Glomerular visceral epithelial cell (primary cell): ENCODE measurements at regions not wholly inside any gene's neighbourhood (a gene's known extent, or its start where the extent isn't known, plus 50 kb on each side); places are given as distances from the start of the nearest gene placed in this dataset.
A peak's percentile ranks its signal among the peaks of the same experiment; 100 is the strongest.

Experiments used
- DNase-seq: peaks from one replicate; pipeline ENCODE4 v3.0.0-alpha.2; 2016; ENCODE audit errors: extremely low spot score

- no peak for DNase-seq
Measured at GRCh38 chr7:121525155-121525819, 129.2 kb upstream of the FAM3C start.

- DNase-seq: no peak
Measured at GRCh38 chr7:121521711-121522400, 125.7 kb upstream of the FAM3C start.

- no peak for DNase-seq
Measured at GRCh38 chr7:121520911-121521310, 124.8 kb upstream of the FAM3C start.

GRCh38 chr7:121519548-121520521 lies 123.7 kb upstream of the FAM3C start:
- DNase-seq: no peak

DNA sequence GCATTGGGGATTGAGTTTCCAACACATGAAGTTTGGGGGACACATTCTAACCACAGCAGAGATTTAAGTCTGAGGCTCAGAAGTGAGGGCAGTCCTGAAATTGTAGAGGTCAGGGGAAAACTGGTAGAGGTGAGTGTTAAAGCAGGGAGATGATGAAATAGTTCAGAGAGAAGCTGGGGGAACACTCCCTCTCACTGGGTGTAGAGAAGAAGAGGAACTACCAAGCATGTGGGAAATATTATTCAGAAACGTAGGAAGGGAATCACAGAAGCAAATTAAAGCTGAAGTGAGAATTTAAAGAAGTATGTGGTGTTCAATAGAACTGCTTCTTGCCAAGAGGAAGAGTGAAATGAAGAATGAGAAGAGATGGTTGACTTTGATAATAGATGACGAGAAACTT lies 121.5 kb upstream of the FAM3C start:
- no peak for DNase-seq

DNA sequence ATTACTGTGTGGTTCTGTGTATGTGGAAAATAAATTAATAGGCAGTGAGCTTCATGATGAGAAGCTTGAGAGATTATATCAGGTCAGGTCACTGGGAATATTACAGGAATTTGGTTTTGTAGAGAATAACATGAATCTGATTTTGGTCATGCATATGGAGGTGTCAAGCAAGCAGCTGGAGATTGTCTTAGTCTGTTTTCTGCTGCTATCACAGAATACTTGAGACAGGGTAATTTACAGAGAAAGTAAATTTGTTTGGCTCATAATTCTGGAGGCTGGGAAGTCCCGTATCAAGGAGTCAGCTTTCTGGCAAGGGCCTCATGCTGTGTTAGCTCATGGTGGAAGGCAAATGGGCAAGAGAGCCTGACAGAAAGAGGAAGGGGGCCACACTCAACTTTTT lies 120.7 kb upstream of the FAM3C start:
- no peak for DNase-seq

DNA sequence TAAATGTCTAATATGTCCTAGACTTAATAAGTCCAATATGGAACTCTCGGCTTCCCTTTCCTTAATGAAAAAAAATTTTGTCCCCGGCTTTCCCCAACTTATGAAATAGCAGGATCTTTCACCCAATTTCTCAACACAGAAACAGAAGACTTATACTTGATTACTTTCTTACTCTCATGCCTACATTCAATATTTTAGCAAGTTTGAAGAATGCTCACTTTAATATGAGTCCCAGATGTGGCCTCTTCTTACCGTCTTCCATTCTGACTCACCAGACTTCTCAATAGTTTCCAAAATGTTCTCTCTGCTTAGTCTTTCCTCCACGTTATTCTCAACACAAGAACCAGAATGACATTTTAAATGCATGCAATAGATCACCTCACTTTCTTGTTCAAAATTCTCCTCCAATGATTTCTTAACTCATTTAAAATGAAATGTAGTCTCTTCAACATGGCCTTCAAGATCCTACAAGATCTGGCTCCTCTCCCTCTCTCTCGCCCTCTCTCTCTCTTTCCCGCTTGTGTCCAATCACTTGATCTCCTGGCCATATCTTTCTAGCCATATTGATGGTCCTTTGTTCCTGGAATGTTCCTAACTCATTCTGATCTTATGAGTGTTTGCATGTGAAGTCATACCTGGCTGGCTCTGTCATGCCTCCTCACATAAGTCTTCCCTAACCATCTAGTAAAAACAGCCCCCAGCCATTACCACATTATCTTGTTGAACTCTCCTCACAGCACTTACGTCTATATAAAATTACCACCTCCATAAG lies 119.7 kb upstream of the FAM3C start:
- no peak for DNase-seq

DNA sequence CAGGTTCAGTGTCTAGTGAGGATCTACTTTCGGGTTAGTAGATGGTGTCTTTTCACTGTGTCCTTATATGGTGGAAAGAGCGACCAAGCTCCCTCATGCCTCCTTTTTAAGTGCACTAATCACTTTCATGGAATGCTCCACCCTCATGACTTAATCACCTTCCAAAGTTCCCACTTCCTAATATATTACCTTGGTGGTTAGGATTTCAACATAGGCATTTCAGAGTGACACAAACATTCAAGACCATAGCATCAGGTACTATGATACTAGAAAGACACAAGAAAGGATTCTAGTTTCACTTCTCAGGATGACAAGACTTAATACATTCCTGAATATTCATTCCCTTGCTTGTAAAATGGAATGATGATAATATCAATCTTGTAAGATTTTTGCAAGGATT lies 119.1 kb upstream of the FAM3C start:
- DNase-seq: peak; percentile 20

DNA sequence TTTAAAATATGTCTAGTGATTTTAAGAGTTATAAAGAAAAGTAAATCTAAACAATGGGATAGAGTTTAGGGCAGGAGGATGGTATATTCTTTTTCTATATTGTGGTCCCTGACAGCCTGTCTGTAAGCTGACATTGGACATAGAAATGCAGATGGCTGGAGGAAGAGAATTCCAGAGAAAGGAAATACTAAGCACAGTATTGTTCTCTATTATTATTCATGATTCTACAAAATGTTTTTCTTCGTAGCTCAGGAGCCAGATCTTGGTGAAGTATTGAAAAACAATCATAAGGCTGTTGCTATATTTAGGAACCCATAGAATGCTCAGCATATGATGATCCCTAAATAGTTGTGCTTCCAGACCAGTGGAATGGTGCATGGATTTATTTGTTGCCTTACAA lies 117.0 kb upstream of the FAM3C start:
- no peak for DNase-seq

GRCh38 chr7:121510858-121511482 lies 114.9 kb upstream of the FAM3C start:
- DNase-seq: no peak

GRCh38 chr7:121510302-121510701 lies 114.2 kb upstream of the FAM3C start:
- DNase-seq: no peak

DNA sequence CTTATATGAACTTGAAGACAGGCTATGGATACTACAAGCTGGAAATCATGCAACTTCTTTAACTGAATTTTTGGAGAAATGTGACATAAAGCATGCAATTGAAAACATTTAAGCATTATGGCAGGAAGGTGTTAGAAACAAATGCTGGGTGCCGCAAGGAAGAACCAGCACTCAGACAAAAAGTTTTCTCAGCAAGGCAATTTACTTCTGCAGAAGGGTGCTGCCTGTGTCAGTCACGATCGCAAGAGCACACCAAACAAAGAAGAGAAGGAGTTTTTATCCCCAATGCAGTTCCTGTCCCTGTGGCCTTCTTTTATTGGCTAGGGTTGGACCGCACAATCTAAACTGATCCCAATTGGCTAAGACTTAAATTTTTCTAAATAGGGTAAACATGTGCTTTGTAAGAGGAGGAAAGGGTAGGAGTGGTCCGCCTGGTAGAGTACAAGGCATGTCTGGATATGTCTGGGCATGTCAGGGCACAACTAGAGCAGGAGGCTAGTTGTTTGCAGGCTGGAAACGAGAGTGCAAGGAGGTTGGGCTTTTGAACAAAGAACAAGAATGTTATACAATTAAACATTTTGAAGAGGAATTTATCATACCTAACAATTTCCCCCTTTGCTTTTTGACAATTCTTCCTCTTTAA lies 109.6 kb upstream of the FAM3C start:
- DNase-seq: no peak

DNA sequence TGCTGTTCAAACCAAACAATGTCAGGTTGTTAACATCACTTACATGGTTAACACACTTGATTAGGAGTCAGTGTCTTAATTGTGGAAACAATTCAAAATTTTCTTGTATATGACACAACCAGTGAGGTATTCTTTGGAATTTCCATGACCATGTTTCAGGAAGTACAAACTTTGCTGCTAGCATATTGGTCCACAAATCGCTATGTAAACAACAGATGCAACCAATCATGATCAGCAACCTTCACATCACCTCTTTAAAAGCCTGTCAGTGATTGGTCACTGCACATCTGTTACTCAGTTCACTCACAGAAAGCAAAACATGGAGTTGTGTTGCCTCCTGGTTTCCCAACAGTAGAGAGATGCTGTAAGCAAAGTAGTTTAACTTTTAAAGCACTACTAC lies 108.9 kb upstream of the FAM3C start:
- peak; percentile 23 for DNase-seq

GRCh38 chr7:121504482-121504881 lies 108.4 kb upstream of the FAM3C start:
- DNase-seq: peak; percentile 68

DNA sequence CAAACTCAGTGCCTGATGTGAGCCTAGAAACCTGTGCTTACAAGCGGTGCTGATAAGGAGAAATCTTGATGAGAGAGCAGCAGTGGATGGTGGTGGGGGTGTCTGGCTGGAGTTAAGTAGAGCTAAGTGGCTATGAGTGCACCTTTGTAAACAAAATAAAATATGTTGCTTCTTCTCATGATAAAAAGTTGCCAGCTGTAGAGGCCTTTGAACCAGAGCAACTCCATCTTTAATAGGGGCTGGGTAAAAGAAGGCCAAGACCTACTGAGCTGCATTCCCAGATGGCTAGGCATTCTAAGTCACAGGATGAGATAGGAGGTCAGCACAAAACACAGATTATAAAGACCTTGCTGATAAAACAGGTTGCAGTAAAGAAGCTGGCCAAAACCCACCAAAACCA lies 107.6 kb upstream of the FAM3C start:
- DNase-seq: no peak

- DNase-seq: no peak
Measured at GRCh38 chr7:121503039-121503438, 106.9 kb upstream of the FAM3C start.

- DNase-seq: no peak
Measured at GRCh38 chr7:121501566-121501965, 105.5 kb upstream of the FAM3C start.

GRCh38 chr7:121500360-121501058 lies 104.4 kb upstream of the FAM3C start:
- DNase-seq: peak; percentile 7

- DNase-seq: no peak
Measured at GRCh38 chr7:121499624-121500023, 103.5 kb upstream of the FAM3C start.

- no peak for DNase-seq
Measured at GRCh38 chr7:121498816-121499215, 102.7 kb upstream of the FAM3C start.
